ENCODE measurements at regions not wholly inside any gene's neighbourhood (a gene's known extent, or its start where the extent isn't known, plus 50 kb on each side); places are given as distances from the start of the nearest gene placed in this dataset.

DNA sequence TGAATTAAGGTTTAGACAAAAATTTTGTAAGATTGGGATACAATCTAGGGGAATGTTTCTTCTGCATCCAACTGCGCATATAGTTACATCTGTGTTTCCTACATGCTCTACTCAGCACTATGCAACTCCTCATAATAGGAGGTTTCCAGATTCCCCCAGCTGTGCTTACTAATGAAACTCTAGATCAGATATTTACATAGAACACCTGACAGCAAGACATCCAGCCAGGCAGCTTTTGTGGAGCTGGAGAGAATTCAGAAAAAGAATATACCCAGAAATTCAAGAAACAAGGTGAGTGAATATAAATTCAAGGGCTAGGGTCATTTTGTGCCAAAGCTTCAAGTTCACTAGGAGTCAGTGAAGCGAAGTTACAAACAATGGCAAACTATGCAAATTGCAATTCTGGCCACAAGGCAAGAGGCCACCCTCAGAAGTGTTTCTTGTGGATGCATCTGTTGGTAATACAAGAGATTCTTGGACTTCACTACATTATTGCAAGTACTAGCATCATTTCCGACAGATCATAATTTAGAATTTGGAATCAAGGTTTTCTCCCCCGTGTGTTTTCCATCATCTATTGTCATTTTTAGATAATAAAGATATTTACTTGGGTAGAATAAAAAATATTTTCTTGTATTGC is 341.2 kb upstream of the NAV3 start:
- Mint-ChIP-seq H3K4me3 (no peak overlapping the region), H3K27me3 (no peaks in the 10 kb centered on the region), H3K27ac (no peak overlapping the region), H3K9me3 (ENCODE audit: insufficient read depth) (no peaks in the 10 kb centered on the region), H3K4me1 (no peaks in the 10 kb centered on the region)
- ATAC-seq (ENCODE audit: low read depth) (no peak), DNase-seq (no peak)
- Histone ChIP-seq H3K4me1 (ENCODE audit: control insufficient read depth in 2 of 2, insufficient read depth in 2 of 2, low read length in 2 of 2) (no peaks in the 10 kb centered on the region), H4K20me1 (ENCODE audit: control insufficient read depth, insufficient read depth, low read length, poor library complexity, severe bottlenecking) (no peaks in the 10 kb centered on the region), H3K27me3 (replicated peaks in 1 of 4; ENCODE audit: control extremely low read depth in 1 of 4, control insufficient read depth in 3 of 4, insufficient read depth in 4 of 4, low read length in 3 of 4) (no peaks in the 10 kb centered on the region), H3K4me2 (replicated peaks; ENCODE audit: low read depth, low read length, poor library complexity, severe bottlenecking) (no peak overlapping the region), H2AFZ (ENCODE audit: insufficient read depth, low read depth, low read length, poor library complexity, severe bottlenecking) (no peak overlapping the region), H3K79me2 (ENCODE audit: control insufficient read depth, insufficient read depth, low read length) (no peaks in the 10 kb centered on the region), H3K27ac (ENCODE audit: low read length in 2 of 2) (no peak overlapping the region), H3K36me3 (replicated peaks in 1 of 2; ENCODE audit: control extremely low read depth in 1 of 2, control insufficient read depth in 1 of 2, extremely low read depth in 1 of 2, insufficient read depth in 2 of 2, low read length in 1 of 2) (no peaks in the 10 kb centered on the region), H3K4me3 (ENCODE audit: control extremely low read depth in 1 of 5, extremely low read depth in 1 of 5, insufficient read depth in 1 of 5, low read depth in 2 of 5, low read length in 4 of 5) (no peak overlapping the region), H3K9me3 (ENCODE audit: control extremely low read depth in 1 of 3, control insufficient read depth in 2 of 3, insufficient read depth in 1 of 3, low read length in 2 of 3) (no peaks in the 10 kb centered on the region), H3K9ac (ENCODE audit: low read length) (no peak overlapping the region)
- CTCF ChIA-PET = no interaction called here
- POLR2A ChIA-PET = no interaction called here
- 40% methylated on average over 1 of the region's 4 CpGs for WGBS (ENCODE audit: insufficient coverage)
- intact Hi-C loops (cut with micrococcal nuclease) = no loop called here
- TF ChIP-seq EZH2 (IDR thresholded peaks at IDR 0.05; ENCODE audit: borderline replicate concordance, insufficient read depth, low read depth, low read length, poor library complexity, severe bottlenecking) = no peak
- TF ChIP-seq, protein P1, sequence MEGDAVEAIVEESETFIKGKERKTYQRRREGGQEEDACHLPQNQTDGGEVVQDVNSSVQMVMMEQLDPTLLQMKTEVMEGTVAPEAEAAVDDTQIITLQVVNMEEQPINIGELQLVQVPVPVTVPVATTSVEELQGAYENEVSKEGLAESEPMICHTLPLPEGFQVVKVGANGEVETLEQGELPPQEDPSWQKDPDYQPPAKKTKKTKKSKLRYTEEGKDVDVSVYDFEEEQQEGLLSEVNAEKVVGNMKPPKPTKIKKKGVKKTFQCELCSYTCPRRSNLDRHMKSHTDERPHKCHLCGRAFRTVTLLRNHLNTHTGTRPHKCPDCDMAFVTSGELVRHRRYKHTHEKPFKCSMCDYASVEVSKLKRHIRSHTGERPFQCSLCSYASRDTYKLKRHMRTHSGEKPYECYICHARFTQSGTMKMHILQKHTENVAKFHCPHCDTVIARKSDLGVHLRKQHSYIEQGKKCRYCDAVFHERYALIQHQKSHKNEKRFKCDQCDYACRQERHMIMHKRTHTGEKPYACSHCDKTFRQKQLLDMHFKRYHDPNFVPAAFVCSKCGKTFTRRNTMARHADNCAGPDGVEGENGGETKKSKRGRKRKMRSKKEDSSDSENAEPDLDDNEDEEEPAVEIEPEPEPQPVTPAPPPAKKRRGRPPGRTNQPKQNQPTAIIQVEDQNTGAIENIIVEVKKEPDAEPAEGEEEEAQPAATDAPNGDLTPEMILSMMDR (IDR thresholded peaks at IDR 0.05) = no peak

DNA sequence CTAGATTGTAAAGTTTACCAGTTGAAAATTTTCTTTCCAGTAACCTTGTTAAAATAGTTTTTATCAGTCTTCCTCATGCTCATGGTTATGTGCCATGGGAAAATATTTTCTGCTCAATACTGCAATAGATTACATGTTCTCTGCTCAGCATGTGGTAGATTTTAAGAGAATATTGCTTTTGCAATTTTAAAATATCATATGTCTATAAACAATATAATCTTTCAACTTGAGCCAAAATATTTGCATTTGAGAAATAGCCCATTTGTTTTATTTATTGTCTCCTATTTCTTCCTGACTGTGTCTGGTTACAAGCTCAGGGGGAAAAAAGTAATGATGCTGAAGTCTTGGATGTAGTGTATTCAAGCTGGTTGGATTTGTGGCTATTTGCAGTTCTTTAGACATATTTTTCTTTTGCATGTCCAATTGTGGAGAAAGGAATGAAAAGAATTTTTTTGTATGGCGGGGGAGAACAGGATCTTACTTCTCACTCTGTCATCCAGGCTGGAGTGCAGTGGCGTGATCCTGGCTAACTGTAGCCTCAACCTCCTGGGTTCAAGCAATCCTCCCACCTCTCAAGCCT is 342.6 kb upstream of the NAV3 start:
- WGBS (ENCODE audit: insufficient coverage) = no CpG with 5 or more reads among the region's 2 CpGs
- Mint-ChIP-seq H3K4me1 (no peaks in the 10 kb centered on the region), H3K9me3 (ENCODE audit: insufficient read depth) (no peaks in the 10 kb centered on the region), H3K27me3 (no peaks in the 10 kb centered on the region), H3K4me3 (no peak overlapping the region), H3K27ac (no peak overlapping the region)
- intact Hi-C loops (cut with micrococcal nuclease) = no loop called here
- Histone ChIP-seq H3K4me1 (ENCODE audit: control insufficient read depth in 2 of 2, insufficient read depth in 2 of 2, low read length in 2 of 2) (no peaks in the 10 kb centered on the region), H2AFZ (ENCODE audit: insufficient read depth, low read depth, low read length, poor library complexity, severe bottlenecking) (no peak overlapping the region), H3K9me3 (ENCODE audit: control extremely low read depth in 1 of 3, control insufficient read depth in 2 of 3, insufficient read depth in 1 of 3, low read length in 2 of 3) (no peaks in the 10 kb centered on the region), H3K27me3 (replicated peaks in 1 of 4; ENCODE audit: control extremely low read depth in 1 of 4, control insufficient read depth in 3 of 4, insufficient read depth in 4 of 4, low read length in 3 of 4) (no peaks in the 10 kb centered on the region), H3K27ac (ENCODE audit: low read length in 2 of 2) (no peak overlapping the region), H3K4me3 (ENCODE audit: control extremely low read depth in 1 of 5, extremely low read depth in 1 of 5, insufficient read depth in 1 of 5, low read depth in 2 of 5, low read length in 4 of 5) (no peak overlapping the region), H3K79me2 (ENCODE audit: control insufficient read depth, insufficient read depth, low read length) (no peaks in the 10 kb centered on the region), H4K20me1 (ENCODE audit: control insufficient read depth, insufficient read depth, low read length, poor library complexity, severe bottlenecking) (no peaks in the 10 kb centered on the region), H3K9ac (ENCODE audit: low read length) (no peak overlapping the region), H3K36me3 (replicated peaks in 1 of 2; ENCODE audit: control extremely low read depth in 1 of 2, control insufficient read depth in 1 of 2, extremely low read depth in 1 of 2, insufficient read depth in 2 of 2, low read length in 1 of 2) (no peaks in the 10 kb centered on the region), H3K4me2 (replicated peaks; ENCODE audit: low read depth, low read length, poor library complexity, severe bottlenecking) (no peak overlapping the region)
- ChIA-PET POLR2A (no interaction called here), CTCF (no interaction called here)
- DNase-seq = no peak
- ATAC-seq (ENCODE audit: low read depth) = no peak
- no peak for TF ChIP-seq EZH2 (IDR thresholded peaks at IDR 0.05; ENCODE audit: borderline replicate concordance, insufficient read depth, low read depth, low read length, poor library complexity, severe bottlenecking)
